OCI-LY1 (cell line): ENCODE measurements at regions not wholly inside any gene's neighbourhood (a gene's known extent, or its start where the extent isn't known, plus 50 kb on each side); places are given as distances from the start of the nearest gene placed in this dataset.

Source experiments
- CTCF ChIP-seq: fragments of 200-600 bp; sonication (generic), shearing (Covaris generic); IDR thresholded peaks from 2 replicates; pipeline ENCODE4 v1.5.1; 2017; ENCODE audit warnings: mild to moderate bottlenecking, antibody characterized with exemption, low read length, moderate library complexity, mixed read lengths
- EZH2 ChIP-seq: fragments of 200-600 bp; sonication (generic), shearing (Covaris generic); IDR thresholded peaks from 2 replicates; pipeline ENCODE4 v1.8.0; 2017; ENCODE audit warnings: borderline replicate concordance, mixed run types, mild to moderate bottlenecking, antibody characterized with exemption, low read length, moderate library complexity, mixed read lengths

GRCh38 chr2:209046163-209046562 lies 377.7 kb upstream of the MAP2 start:
- TF ChIP-seq CTCF (no peak), EZH2 (no peak)
